ENCODE measurements at regions not wholly inside any gene's neighbourhood (a gene's known extent, or its start where the extent isn't known, plus 50 kb on each side); places are given as distances from the start of the nearest gene placed in this dataset.

DNA sequence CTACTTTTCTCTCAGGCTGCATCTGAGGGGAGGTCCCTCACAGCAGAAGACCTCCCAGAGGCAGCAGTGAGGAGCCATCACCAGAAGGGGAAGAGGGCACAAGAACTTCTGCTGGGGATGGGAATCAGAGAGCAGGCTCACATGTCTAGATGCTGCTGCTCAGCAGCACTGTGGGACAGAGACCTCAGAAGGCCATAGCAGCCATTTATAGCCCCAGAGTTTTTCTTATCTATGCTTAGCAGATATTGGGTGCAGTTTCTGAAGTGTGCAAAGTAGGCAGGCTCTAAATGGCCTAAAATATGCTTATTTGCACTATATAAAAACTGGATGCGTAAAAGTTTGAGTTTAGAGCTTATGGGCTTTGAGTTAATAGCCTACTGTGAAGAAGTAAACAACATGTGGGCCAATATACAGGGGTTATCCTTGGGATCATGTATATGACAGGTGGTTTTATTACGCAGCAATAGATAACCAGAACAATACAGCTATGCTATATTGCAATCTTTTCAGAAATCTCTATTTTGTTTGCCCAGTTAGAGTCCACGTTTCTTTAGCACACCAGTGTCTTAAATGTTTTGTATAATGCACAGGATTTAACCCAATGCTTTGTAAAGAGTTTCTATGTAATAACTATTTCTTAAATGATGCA is 60.2 kb upstream of the TMEM244 start:
- TF ChIP-seq EZH2 (IDR thresholded peaks at IDR 0.05) (no peak), POLR2AphosphoS5 (IDR thresholded peaks at IDR 0.05; ENCODE audit: borderline replicate concordance, low read depth, low read length) (no peak)

All from SK-N-MC (cell line).